ENCODE measurements at regions not wholly inside any gene's neighbourhood (a gene's known extent, or its start where the extent isn't known, plus 50 kb on each side); places are given as distances from the start of the nearest gene placed in this dataset.
"Not testable (repeated sequence)": the region's sequence is repeated elsewhere in the genome, so short reads cannot be mapped to it uniquely, and the experiment has no call there.

DNA sequence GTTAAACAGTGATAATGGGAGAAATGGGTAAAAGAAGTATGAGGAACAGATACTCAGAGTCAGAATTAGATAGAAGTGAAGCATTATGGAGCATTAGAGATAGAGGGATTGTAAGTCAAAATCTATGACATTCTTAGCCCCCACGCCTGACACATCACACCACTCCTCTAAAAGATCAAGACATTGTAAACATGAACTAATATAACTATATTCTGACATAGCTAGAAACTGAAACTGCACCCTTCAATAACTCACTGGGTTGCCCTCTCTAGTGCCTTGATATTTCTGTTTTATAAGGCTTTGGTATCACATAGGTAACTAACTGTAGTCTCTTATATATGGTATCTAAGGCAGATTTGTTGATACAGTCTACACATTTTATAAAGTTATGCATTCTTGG lies 684.3 kb upstream of the DPPA4 start:
- ChIA-PET POLR2A (no interaction called here), CTCF (no interaction called here)
- DNase-seq (ENCODE audit: extremely low spot score), result no peak
- TF ChIP-seq CTBP1 (IDR thresholded peaks at IDR 0.05; ENCODE audit: borderline replicate concordance) (no peak), L3MBTL2 (conservative IDR thresholded peaks at IDR 0.05) (no peak), LEF1 (IDR thresholded peaks at IDR 0.05; ENCODE audit: borderline replicate concordance) (no peak), SUZ12 (IDR thresholded peaks at IDR 0.05) (no peak), ELF4 (IDR thresholded peaks at IDR 0.05) (no peak), TARDBP (IDR thresholded peaks at IDR 0.05) (no peak), FOXK2 (IDR thresholded peaks at IDR 0.05) (no peak), BHLHE40 (IDR thresholded peaks at IDR 0.05; ENCODE audit: borderline replicate concordance) (no peak), HDGF (IDR thresholded peaks at IDR 0.05; ENCODE audit: borderline replicate concordance) (no peak), ZNF384 (IDR thresholded peaks at IDR 0.05) (no peak), SP1 (IDR thresholded peaks at IDR 0.05) (no peak)
- TF ChIP-seq, protein P1, sequence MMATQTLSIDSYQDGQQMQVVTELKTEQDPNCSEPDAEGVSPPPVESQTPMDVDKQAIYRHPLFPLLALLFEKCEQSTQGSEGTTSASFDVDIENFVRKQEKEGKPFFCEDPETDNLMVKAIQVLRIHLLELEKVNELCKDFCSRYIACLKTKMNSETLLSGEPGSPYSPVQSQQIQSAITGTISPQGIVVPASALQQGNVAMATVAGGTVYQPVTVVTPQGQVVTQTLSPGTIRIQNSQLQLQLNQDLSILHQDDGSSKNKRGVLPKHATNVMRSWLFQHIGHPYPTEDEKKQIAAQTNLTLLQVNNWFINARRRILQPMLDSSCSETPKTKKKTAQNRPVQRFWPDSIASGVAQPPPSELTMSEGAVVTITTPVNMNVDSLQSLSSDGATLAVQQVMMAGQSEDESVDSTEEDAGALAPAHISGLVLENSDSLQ (IDR thresholded peaks at IDR 0.05), result no peak

DNA sequence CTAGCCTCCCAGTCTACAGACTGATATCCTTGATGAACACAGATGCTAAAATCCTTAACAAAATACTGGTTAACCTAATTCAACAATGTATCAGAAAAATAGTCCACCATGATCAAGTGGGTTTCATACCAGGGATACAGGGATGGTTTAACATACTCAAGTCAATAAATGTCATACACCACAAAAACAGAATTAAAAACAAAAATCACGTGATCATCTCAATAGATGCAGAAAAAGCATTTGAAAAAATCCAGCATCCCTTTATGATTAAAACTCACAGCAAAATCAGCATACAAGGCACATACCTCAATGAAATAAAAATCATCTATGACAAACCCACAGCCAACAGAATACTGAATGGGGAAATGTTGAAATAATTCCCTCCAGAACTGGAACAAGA lies 685.7 kb upstream of the DPPA4 start:
- DNase-seq (ENCODE audit: extremely low spot score); POLR2A ChIA-PET; CTCF ChIA-PET: not testable (repeated sequence)

DNA sequence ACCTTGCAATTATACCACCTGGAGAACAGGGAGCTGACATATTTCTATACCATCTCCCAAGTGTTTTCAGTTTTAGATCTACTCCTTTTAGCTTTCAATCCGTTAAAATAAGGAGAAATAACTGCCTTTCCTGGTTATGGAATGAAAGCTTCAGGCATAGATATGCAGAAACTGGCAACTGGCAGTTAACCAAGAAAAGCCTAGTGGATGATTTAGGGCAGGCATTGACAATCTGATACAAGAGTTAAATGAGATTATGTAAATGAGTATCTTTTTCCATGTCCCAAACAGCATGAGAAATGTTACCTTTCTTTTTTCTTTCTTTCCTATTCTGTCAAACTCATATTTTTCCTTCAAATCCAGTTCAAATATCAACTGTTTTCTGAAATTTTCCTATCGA lies 689.1 kb upstream of the DPPA4 start:
- CTCF ChIA-PET, result interaction anchor here (0.6 kb wide), 1 partner anchor 8 kb away, joined by 3 read pairs; no protein-coding TSS in a partner anchor
- TF ChIP-seq FOXM1 (IDR thresholded peaks at IDR 0.05; ENCODE audit: borderline replicate concordance), result no peak
- no peak for TF ChIP-seq SUZ12 (IDR thresholded peaks at IDR 0.05)
- no peak for TF ChIP-seq L3MBTL2 (conservative IDR thresholded peaks at IDR 0.05)
- TF ChIP-seq TARDBP (IDR thresholded peaks at IDR 0.05), result no peak
- no peak for TF ChIP-seq FOXK2 (IDR thresholded peaks at IDR 0.05)
- TF ChIP-seq CTBP1 (IDR thresholded peaks at IDR 0.05; ENCODE audit: borderline replicate concordance), result no peak
- no peak for TF ChIP-seq SP1 (IDR thresholded peaks at IDR 0.05)
- no peak for TF ChIP-seq HDGF (IDR thresholded peaks at IDR 0.05; ENCODE audit: borderline replicate concordance)
- TF ChIP-seq, protein P1 (IDR thresholded peaks at IDR 0.05), result no peak
- TF ChIP-seq ELF4 (IDR thresholded peaks at IDR 0.05), result no peak
- TF ChIP-seq FOXA1 (IDR thresholded peaks at IDR 0.05), result no peak
- no peak for TF ChIP-seq ARNT (IDR thresholded peaks at IDR 0.05)
- no peak for TF ChIP-seq BHLHE40 (IDR thresholded peaks at IDR 0.05; ENCODE audit: borderline replicate concordance)
- no peak for TF ChIP-seq NFRKB (IDR thresholded peaks at IDR 0.05)
- TF ChIP-seq ZNF384 (IDR thresholded peaks at IDR 0.05), result no peak
- DNase-seq (ENCODE audit: extremely low spot score), result no peak
- POLR2A ChIA-PET, result no interaction called here

DNA sequence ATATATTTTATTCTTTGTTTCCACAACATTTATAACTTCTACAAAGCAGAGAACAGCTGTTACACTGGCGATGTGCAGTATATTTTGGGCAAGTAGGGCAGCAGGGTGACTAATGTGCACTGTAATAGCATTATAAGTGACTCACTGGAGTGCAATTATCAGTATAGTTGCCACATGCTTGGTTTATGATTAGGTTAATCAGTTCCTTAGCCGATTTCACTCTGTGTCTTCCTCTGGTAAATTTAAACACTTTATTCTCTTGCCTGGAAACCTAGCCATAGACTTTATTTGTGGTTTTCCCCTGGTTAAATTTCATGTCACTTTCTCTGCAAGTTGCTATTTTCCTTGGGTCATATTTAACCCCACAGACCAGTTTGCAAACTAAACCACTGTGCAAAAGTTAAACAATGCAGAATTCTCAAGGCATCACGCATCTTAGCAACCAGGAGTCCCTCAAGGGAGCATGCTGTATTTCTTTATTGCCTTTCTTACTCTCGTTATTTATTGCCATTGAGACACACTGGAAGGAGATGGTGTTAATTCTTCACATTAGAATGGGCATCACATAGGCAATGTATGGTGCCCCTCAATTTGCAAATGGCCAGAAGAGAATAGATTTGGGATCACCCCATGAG lies 690.2 kb upstream of the DPPA4 start:
- ChIA-PET POLR2A (no interaction called here), CTCF (no interaction called here)
- DNase-seq (ENCODE audit: extremely low spot score), result no peak
- TF ChIP-seq BHLHE40 (IDR thresholded peaks at IDR 0.05; ENCODE audit: borderline replicate concordance) (no peak), L3MBTL2 (conservative IDR thresholded peaks at IDR 0.05) (no peak), LEF1 (IDR thresholded peaks at IDR 0.05; ENCODE audit: borderline replicate concordance) (no peak), FOXK2 (IDR thresholded peaks at IDR 0.05) (no peak), SP1 (IDR thresholded peaks at IDR 0.05) (no peak), ZNF384 (IDR thresholded peaks at IDR 0.05) (no peak), TARDBP (IDR thresholded peaks at IDR 0.05) (no peak), CTBP1 (IDR thresholded peaks at IDR 0.05; ENCODE audit: borderline replicate concordance) (no peak), FOXA1 (IDR thresholded peaks at IDR 0.05) (no peak), ELF4 (IDR thresholded peaks at IDR 0.05) (no peak), ARNT (IDR thresholded peaks at IDR 0.05) (no peak), SUZ12 (IDR thresholded peaks at IDR 0.05) (no peak), NFRKB (IDR thresholded peaks at IDR 0.05) (no peak), HDGF (IDR thresholded peaks at IDR 0.05; ENCODE audit: borderline replicate concordance) (no peak), FOXM1 (IDR thresholded peaks at IDR 0.05; ENCODE audit: borderline replicate concordance) (no peak)
- TF ChIP-seq, protein P1 (IDR thresholded peaks at IDR 0.05), result no peak

DNA sequence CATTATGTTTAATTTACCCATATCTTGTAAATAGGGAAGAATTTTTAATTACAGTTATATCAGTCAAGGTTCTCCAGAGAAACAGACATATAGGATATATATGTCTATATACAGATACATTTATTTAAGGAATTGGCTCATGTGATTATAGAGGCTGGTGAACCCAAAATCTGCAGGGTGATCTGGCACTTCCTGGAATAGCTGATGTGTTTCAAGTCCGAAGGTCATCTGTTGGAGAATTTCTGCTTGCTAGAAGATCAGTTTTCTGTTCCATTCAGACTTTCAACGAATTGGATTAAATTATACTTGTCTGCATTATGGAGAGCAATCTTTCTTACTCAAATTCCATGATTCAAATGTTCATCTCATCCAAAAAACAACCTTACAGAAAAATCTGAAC lies 694.6 kb upstream of the DPPA4 start:
- ChIA-PET POLR2A (no interaction called here), CTCF (no interaction called here)
- no peak for DNase-seq (ENCODE audit: extremely low spot score)
- TF ChIP-seq SUZ12 (IDR thresholded peaks at IDR 0.05) (no peak), FOXK2 (IDR thresholded peaks at IDR 0.05) (no peak), NFRKB (IDR thresholded peaks at IDR 0.05) (no peak), HDGF (IDR thresholded peaks at IDR 0.05; ENCODE audit: borderline replicate concordance) (no peak), FOXA1 (IDR thresholded peaks at IDR 0.05) (no peak), BHLHE40 (IDR thresholded peaks at IDR 0.05; ENCODE audit: borderline replicate concordance) (no peak), SP1 (IDR thresholded peaks at IDR 0.05) (no peak), LEF1 (IDR thresholded peaks at IDR 0.05; ENCODE audit: borderline replicate concordance) (no peak), ARNT (IDR thresholded peaks at IDR 0.05) (no peak), ZNF384 (IDR thresholded peaks at IDR 0.05) (no peak)
- TF ChIP-seq, protein P1 (IDR thresholded peaks at IDR 0.05), result no peak

DNA sequence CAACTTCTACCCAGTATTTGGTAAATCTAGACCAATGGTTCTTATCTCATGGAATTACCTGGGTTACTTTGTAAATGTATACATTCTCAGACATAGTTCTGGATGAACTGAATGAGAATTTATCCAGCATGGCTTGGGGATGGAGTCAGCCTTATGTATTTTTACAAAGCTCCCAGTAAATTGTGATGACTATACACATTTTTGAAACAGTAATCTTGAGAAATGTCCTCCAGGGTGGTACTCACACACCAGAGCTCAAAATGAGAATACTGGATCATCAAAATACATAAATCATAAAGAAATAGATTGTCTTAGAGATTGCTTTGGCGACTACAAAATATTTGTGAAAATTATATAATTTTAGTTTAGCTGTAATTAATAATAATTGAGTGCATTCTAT lies 722.1 kb upstream of the DPPA4 start:
- ChIA-PET POLR2A (no interaction called here), CTCF (no interaction called here)
- TF ChIP-seq BHLHE40 (IDR thresholded peaks at IDR 0.05; ENCODE audit: borderline replicate concordance), result no peak
- TF ChIP-seq, protein P1 (IDR thresholded peaks at IDR 0.05), result no peak
- no peak for TF ChIP-seq NFRKB (IDR thresholded peaks at IDR 0.05)
- TF ChIP-seq FOXA1 (IDR thresholded peaks at IDR 0.05), result no peak
- no peak for TF ChIP-seq ZNF384 (IDR thresholded peaks at IDR 0.05)
- no peak for TF ChIP-seq SP1 (IDR thresholded peaks at IDR 0.05)
- TF ChIP-seq HDGF (IDR thresholded peaks at IDR 0.05; ENCODE audit: borderline replicate concordance), result no peak
- TF ChIP-seq FOXK2 (IDR thresholded peaks at IDR 0.05), result no peak
- DNase-seq (ENCODE audit: extremely low spot score), result no peak

Measured in HEK293T (cell line).